ENCODE measurements at regions not wholly inside any gene's neighbourhood (a gene's known extent, or its start where the extent isn't known, plus 50 kb on each side); places are given as distances from the start of the nearest gene placed in this dataset.
"Not testable (repeated sequence)": the region's sequence is repeated elsewhere in the genome, so short reads cannot be mapped to it uniquely, and the experiment has no call there.

DNA sequence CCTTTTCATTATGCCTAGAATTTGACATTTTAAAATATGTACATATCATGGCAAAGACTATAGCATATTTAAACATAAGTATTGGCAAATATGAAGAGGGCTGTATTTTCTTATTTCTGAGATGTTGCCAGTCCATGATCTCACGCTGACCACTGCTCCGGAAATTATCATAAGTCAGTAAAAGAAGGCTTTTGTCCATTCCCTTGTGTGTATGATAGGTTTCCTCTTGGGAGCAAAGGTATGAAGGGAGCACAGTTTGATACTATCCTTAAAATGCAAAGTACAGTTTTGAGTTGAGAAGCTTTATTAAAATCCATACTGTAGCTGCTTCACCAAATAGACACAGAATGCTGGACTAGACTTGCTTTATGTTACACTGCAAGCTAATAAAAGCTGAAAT is 52.6 kb upstream of the AGA start:
- DNase-seq (ENCODE audit: low read depth, low spot score) = no peak

- not testable (repeated sequence) for DNase-seq (ENCODE audit: low read depth, low spot score)
Measured at GRCh38 chr4:177495626-177496025, 53.4 kb upstream of the AGA start.

DNA sequence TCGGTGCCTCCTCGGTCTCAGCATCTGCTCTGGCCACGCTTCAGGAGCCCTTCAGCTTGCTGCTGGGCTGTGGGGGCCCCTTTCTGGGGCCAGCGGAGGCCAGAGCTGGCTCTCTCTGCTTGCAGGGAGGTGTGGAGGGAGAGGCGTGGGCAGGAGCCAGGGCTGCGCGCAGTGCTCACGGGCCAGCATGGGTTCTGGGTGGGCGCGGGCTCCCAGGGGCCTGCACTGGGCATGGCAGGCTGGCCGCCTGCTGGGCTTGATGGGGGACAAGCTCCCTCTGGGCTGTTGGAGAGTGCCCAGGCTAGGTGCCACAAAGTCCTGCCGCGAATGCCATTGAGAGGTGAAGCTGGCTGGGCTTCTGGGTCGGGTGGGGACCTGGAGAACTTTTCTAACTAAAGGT is 57.3 kb upstream of the AGA start:
- no peak for DNase-seq (ENCODE audit: low read depth, low spot score)

GRCh38 chr4:177505171-177505615 is 63.0 kb upstream of the AGA start:
- DNase-seq (ENCODE audit: low read depth, low spot score) = no peak

DNA sequence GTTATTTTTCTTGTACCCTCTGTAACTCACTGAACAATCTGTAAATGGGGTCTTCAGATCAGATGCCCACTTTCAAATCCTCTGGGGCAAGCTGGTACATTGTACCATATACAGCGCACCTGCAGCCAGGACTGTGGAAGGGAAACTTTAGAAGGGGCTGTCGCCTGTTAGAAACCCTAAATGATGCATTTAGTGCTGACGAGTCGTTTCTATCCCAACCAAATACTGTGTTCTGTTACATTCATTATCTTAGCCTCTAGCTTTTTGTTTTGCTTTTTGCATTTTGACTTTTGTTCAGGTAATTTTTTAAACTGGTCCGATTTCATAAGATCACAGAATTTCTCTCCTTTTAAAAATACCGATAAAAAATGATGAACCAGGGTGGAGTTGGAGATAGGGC is 66.4 kb upstream of the AGA start:
- DNase-seq (ENCODE audit: low read depth, low spot score) = no peak

GRCh38 chr4:177509226-177509745 is 67.0 kb upstream of the AGA start:
- no peak for DNase-seq (ENCODE audit: low read depth, low spot score)

- DNase-seq (ENCODE audit: low read depth, low spot score) = no peak
Measured at GRCh38 chr4:177511611-177512010, 69.4 kb upstream of the AGA start.

DNA sequence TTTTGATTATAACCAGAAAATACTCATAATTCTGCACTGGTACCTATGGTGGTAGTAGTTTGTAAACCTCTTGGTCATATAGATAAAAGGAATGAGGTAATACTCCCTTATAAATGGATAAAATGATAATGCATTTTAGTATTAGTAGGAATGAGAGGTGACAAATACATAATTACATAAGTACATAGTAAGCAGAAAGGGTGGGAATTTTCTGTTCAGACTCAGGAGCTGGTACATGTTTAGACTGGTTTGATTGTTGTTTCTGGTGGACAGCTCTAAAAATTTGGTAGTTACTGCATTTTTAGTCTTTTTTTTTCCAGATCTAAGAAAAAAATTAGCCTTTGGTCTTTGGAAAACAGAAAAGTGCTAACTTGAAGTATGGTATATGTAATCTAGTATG is 70.4 kb upstream of the AGA start:
- DNase-seq (ENCODE audit: low read depth, low spot score) = no peak

GRCh38 chr4:177517862-177518261 is 75.6 kb upstream of the AGA start:
- DNase-seq (ENCODE audit: low read depth, low spot score) = no peak

DNA sequence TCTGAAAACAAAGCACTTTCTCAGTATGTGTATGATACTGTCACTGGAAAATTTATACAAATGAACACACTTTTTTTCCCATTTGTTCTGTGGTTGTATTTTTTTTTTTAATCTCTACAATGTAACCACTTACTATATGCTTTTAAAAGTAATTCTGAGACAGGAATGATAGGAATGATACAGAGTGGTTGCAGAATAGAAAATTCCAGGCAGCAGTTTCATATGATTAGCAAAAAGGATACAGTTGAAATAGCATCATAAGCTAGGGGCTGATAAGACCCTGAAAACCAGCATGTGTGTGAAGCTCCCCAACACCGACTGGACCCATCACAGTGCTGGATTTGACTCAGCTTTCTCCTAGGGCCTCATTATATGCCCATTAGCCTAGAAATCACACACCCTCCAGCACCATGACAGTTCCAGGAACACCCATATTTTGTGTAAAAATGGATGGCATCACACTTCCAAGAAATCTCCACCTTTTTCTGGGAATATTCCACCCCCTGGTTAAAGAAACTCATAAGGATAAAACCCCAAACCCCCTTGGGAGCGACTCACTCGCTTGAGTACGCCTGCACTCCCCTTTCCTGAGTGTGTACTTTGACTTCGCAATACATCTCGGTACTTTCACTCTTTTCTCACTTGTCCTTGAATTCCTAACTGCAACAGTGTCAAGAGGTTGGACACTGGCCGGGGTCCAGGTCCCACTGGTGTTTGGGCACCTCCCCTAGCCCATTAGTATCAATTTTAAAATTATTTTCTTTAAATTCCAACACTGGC is 77.4 kb upstream of the AGA start:
- DNase-seq (ENCODE audit: low read depth, low spot score) = no peak

GRCh38 chr4:177528620-177529019 is 86.4 kb upstream of the AGA start:
- DNase-seq (ENCODE audit: low read depth, low spot score) = no peak

GRCh38 chr4:177530561-177530960 is 88.3 kb upstream of the AGA start:
- no peak for DNase-seq (ENCODE audit: low read depth, low spot score)

- no peak for DNase-seq (ENCODE audit: low read depth, low spot score)
Measured at GRCh38 chr4:177532358-177532757, 90.1 kb upstream of the AGA start.

- not testable (repeated sequence) for DNase-seq (ENCODE audit: low read depth, low spot score)
Measured at GRCh38 chr4:177534841-177535240, 92.6 kb upstream of the AGA start.

DNA sequence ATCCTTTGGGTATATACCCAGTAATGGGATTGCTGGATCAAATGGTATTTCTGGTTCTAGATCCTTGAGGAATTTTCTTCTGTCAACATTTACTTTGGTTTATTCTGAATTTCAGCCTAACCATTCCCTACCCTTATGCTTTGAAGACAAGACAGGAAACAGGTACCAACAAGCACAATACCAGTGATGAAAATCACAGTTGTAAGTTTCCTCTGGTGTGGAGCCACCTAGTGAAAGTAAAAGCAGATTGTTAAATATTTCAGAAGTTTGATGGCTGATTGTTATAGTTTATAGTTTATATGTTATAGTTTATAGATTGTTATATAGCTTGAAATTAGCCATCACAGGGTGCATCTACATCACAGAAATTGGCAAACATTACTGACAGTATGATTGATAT is 104.5 kb upstream of the AGA start:
- DNase-seq (ENCODE audit: low read depth, low spot score) = no peak

GRCh38 chr4:177547985-177548384 is 105.7 kb upstream of the AGA start:
- no peak for DNase-seq (ENCODE audit: low read depth, low spot score)

- no peak for DNase-seq (ENCODE audit: low read depth, low spot score)
Measured at GRCh38 chr4:177555007-177555574, 112.9 kb upstream of the AGA start.

DNA sequence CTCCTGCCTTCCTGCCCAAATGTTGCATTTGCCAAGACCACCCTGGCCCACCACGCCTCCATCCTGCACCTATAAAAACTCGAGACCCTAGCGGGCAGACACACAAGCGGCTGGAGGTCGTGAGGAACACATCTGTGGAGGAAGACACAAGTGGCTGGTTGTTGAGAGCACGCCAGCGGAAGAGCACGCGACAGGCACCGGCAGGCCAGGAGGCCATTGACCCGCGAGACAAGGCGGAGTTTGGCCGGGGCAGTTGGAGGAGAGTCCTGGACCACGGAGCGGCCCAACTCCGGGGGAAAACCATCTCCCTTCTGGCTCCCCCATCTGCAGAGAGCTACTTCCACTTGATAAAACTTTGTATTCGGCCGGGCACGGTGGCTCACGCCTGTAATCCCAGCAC is 115.2 kb upstream of the AGA start:
- no peak for DNase-seq (ENCODE audit: low read depth, low spot score)

DNA sequence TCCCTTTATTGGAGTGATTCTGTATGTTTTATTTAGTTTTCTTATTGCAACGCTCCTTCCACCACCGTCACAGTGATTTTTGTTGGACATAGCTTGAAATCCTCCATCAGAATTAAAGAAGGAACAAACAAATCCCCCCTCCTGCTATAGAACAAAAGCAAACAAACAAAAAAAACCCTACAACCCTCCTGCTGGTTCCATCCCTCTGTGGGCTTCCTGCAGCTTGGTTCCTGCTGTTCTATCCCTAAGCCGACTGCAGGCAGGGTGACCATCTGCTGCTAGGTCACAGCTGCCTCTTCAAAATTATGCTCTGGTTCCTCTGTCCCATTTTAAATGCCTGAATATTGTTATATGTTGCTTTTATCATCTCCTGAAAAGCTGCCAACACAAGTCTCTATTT is 116.8 kb upstream of the AGA start:
- DNase-seq (ENCODE audit: low read depth, low spot score) = no peak

DNA sequence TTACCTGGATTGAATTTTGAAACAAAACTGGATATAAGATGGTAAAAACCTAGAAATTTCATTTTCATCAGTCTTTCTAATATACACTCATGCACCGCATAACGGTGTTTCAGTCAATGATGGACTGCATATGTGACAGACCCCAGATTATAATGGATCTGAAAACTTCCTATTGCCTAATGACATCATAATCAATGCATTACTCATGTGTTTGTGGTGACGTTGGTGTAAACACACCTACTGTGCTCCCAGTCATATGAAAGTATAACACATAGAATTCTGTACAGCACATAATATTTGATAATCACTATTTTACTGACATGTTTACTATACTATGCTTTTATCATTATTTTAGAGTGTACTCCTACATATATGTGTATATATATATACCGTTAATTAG is 119.9 kb upstream of the AGA start:
- DNase-seq (ENCODE audit: low read depth, low spot score) = no peak

GRCh38 chr4:177562859-177563258 is 120.6 kb upstream of the AGA start:
- DNase-seq (ENCODE audit: low read depth, low spot score) = no peak

DNA sequence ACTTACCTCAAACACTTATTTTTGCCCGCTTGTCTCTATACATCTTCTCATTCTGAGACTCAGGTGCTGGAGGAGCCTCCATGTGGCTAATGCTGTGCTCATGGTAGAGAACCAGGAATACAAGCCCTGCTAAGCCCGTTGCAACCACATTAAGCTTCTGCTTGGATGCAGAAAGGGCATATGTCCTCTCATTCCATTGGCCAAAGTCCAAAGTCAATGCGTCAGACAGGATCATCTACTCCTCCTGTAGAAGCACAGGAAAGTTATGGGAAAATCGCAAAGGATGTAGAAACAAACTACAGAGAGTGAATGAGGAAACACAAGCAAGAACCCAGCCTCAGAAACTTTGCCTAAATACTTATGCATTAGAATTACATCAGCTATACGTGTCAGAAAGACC is 124.5 kb upstream of the AGA start:
- DNase-seq (ENCODE audit: low read depth, low spot score) = no peak

DNA sequence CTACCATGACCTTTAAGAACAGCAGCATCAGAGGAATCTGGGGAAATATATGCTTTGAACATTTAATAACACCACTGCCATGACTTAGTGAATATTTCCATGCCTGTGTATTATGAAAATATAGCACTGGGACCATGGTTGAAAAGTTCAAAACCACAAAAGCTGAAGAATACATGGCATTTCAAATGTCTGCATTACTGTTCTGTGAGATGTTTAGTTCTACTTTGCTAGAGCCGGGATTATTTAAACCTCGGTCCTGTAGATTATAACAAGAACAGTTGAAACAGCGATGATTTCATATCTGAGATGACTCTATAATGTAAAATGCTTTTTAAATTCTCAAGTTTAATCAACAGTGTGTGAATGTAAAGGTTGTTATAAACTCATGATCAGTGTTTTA is 126.7 kb upstream of the AGA start:
- no peak for DNase-seq (ENCODE audit: low read depth, low spot score)

All from smooth muscle cell of the brain vasculature (primary cell).